Peyer's patch (tissue), 4 donors: ENCODE measurements at regions not wholly inside any gene's neighbourhood (a gene's known extent, or its start where the extent isn't known, plus 50 kb on each side); places are given as distances from the start of the nearest gene placed in this dataset.

Source experiments
- POLR2A ChIP-seq, 2 donors: fragments of 450-650 bp; IDR thresholded peaks; one replicate each; pipeline ENCODE4 v1.5.1; 2017; ENCODE audit warnings: antibody characterized with exemption in 2 of 2, mild to moderate bottlenecking in 2 of 2, moderate library complexity in 2 of 2
- TF ChIP-seq, protein P1 (sequence below), 6 experiments: fragments of 450-650 bp in 4 of 6; fragments of 200-600 bp in 2 of 6; sonication (generic) in 1 of 6; IDR thresholded peaks; one replicate each; pipeline ENCODE4 v1.5.1; 2017 to 2019; ENCODE audit warnings: antibody characterized with exemption in 6 of 6, mild to moderate bottlenecking in 3 of 6, moderate library complexity in 1 of 6

DNA sequence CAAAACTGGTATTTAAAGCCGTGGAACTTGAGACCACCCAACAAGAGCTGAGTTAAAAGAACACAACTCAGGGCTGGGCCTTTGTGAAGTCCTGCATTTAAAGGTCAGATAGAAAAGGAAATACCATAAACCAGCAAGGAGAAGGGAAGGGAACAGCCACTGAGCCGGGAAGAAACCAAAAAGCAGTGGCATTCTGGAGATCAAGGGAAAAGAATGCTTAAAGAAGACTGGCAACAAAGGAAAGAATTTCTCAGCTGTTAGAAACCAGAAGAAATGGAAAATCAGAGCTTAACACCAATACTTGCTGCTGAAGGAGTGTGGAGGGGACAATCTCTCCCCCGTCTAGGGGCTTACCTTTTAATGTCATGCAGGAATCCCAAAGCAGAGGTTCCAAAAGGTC lies 247.4 kb upstream of the CHRNA7 start:
- no peak for TF ChIP-seq POLR2A (IDR thresholded peaks at IDR 0.05)
- TF ChIP-seq, protein P1, sequence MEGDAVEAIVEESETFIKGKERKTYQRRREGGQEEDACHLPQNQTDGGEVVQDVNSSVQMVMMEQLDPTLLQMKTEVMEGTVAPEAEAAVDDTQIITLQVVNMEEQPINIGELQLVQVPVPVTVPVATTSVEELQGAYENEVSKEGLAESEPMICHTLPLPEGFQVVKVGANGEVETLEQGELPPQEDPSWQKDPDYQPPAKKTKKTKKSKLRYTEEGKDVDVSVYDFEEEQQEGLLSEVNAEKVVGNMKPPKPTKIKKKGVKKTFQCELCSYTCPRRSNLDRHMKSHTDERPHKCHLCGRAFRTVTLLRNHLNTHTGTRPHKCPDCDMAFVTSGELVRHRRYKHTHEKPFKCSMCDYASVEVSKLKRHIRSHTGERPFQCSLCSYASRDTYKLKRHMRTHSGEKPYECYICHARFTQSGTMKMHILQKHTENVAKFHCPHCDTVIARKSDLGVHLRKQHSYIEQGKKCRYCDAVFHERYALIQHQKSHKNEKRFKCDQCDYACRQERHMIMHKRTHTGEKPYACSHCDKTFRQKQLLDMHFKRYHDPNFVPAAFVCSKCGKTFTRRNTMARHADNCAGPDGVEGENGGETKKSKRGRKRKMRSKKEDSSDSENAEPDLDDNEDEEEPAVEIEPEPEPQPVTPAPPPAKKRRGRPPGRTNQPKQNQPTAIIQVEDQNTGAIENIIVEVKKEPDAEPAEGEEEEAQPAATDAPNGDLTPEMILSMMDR (IDR thresholded peaks at IDR 0.05), result no peak
